GM23338 (cell line): ENCODE measurements at regions not wholly inside any gene's neighbourhood (a gene's known extent, or its start where the extent isn't known, plus 50 kb on each side); places are given as distances from the start of the nearest gene placed in this dataset.

Experiments
- ATAC-seq: fragments of 200-7000 bp; cut with Tn5 transposase; 3 replicates; pipeline ENCODE4 v1.9.1; 2020
- DNase-seq: peaks from one replicate; pipeline ENCODE4 v3.0.0-alpha.2; 2015; ENCODE audit warnings: low spot score
- H2AFZ ChIP-seq: fragments of 200-600 bp; sonication (generic); 2 replicates; pipeline ENCODE4 v1.8.0; 2016; ENCODE audit warnings: antibody characterized with exemption, mild to moderate bottlenecking, moderate library complexity
- H3F3A ChIP-seq: fragments of 200-600 bp; sonication (generic); replicated peaks from 2 replicates; pipeline ENCODE4 v1.8.0; 2017; ENCODE audit warnings: antibody characterized with exemption, mixed run types, low read depth
- H3K27ac ChIP-seq: fragments of 200-600 bp; sonication (generic); 2 replicates; pipeline ENCODE4 v1.6.1; 2016; ENCODE audit warnings: low read depth
- H3K27me3 ChIP-seq: fragments of 200-600 bp; sonication (generic); 2 replicates; pipeline ENCODE4 v1.8.0; 2016; ENCODE audit warnings: mild to moderate bottlenecking, mixed run types, moderate library complexity; ENCODE audit not compliant: insufficient read depth
- H3K36me3 ChIP-seq: fragments of 200-600 bp; sonication (generic); 2 replicates; pipeline ENCODE4 v1.8.0; 2016; ENCODE audit warnings: mild to moderate bottlenecking; ENCODE audit not compliant: insufficient read depth
- H3K4me1 ChIP-seq: fragments of 200-600 bp; sonication (generic); 2 replicates; pipeline ENCODE4 v1.8.0; 2016; ENCODE audit warnings: mild to moderate bottlenecking, moderate library complexity; ENCODE audit not compliant: insufficient read depth
- H3K4me2 ChIP-seq: fragments of 200-600 bp; sonication (generic); 2 replicates; pipeline ENCODE4 v1.7.1; 2017; ENCODE audit warnings: mixed run types
- H3K4me3 ChIP-seq: fragments of 200-600 bp; sonication (generic); 2 replicates; pipeline ENCODE4 v1.6.1; 2016; ENCODE audit warnings: mixed run types
- H3K79me2 ChIP-seq: fragments of 200-600 bp; sonication (generic); replicated peaks from 2 replicates; pipeline ENCODE4 v1.8.0; 2017; ENCODE audit warnings: mild to moderate bottlenecking; ENCODE audit not compliant: insufficient read depth
- H3K9me2 ChIP-seq: fragments of 200-600 bp; sonication (generic); 2 replicates; pipeline ENCODE4 v1.8.0; 2017; ENCODE audit not compliant: insufficient read depth
- H4K20me1 ChIP-seq: fragments of 200-600 bp; sonication (generic); replicated peaks from 2 replicates; pipeline ENCODE4 v1.8.0; 2017; ENCODE audit warnings: mild to moderate bottlenecking; ENCODE audit not compliant: insufficient read depth
- H3K27ac Mint-ChIP-seq: 2 replicates; pipeline ENCODE4 v1.8.0; 2020; ENCODE audit warnings: inconsistent platforms, mild to moderate bottlenecking, moderate library complexity, mixed read lengths
- H3K27me3 Mint-ChIP-seq: 3 replicates; pipeline ENCODE4 v1.8.0; 2022; ENCODE audit warnings: low read depth, mild to moderate bottlenecking, moderate library complexity, mixed read lengths, inconsistent platforms; ENCODE audit not compliant: insufficient read depth, poor library complexity
- H3K36me3 Mint-ChIP-seq: 3 replicates; pipeline ENCODE4 v1.8.0; 2021; ENCODE audit warnings: low read depth, mild to moderate bottlenecking, inconsistent platforms, moderate library complexity, mixed read lengths
- H3K4me1 Mint-ChIP-seq: 3 replicates; pipeline ENCODE4 v1.8.0; 2020; ENCODE audit warnings: mild to moderate bottlenecking, inconsistent platforms, mixed read lengths
- H3K4me3 Mint-ChIP-seq: 3 replicates; pipeline ENCODE4 v1.8.0; 2021; ENCODE audit warnings: moderate library complexity, mild to moderate bottlenecking, inconsistent platforms, mixed read lengths
- H3K9me3 Mint-ChIP-seq: 3 replicates; pipeline ENCODE4 v1.8.0; 2020; ENCODE audit warnings: moderate library complexity, mild to moderate bottlenecking, inconsistent platforms, mixed read lengths
- JUNB ChIP-seq: IDR thresholded peaks from one replicate; pipeline ENCODE4 v1.6.1; 2016; ENCODE audit warnings: antibody characterized with exemption; ENCODE audit not compliant: unreplicated experiment
- NANOG ChIP-seq: IDR thresholded peaks from 2 replicates; pipeline ENCODE4 v1.6.1; 2016; ENCODE audit warnings: antibody characterized with exemption, borderline replicate concordance
- STAT1 ChIP-seq: IDR thresholded peaks from one replicate; pipeline ENCODE4 v1.6.1; 2016; ENCODE audit warnings: antibody characterized with exemption; ENCODE audit not compliant: unreplicated experiment
- ZNF331 ChIP-seq: fragments of 250-450 bp; sonication (Bioruptor Pico); IDR thresholded peaks from 2 replicates; pipeline ENCODE4 v1.5.0; 2020; ENCODE audit warnings: low read depth, mild to moderate bottlenecking, moderate library complexity
- TF ChIP-seq, protein P1 (sequence below): fragments of 250-450 bp; sonication (Bioruptor Pico); IDR thresholded peaks from 2 replicates; pipeline ENCODE4 v1.5.0; 2020; ENCODE audit warnings: mild to moderate bottlenecking, moderate library complexity
- TF ChIP-seq, protein P2 (sequence below): IDR thresholded peaks from one replicate; pipeline ENCODE4 v1.6.1; 2018; ENCODE audit warnings: antibody characterized with exemption; ENCODE audit not compliant: unreplicated experiment

DNA sequence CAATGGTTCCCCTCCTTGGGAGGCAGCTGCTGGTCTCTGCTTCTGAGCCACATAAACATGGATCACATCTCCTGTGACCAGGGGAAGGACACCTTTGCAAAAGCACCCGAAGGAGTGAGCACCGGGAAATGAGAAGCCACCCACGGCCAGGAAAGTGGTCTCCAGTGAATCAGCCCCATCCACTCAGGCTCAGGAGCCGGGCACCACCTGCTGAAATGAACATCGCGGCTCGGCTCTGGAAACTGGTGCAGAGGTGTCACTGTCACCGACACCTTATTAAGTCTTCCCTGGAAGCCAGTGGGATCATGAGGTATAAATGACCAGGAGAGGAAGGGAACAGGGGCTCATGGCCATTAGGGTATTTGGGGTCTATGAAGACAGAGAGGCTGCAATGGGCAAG lies 207.2 kb upstream of the C1orf174 start (continued):
- TF ChIP-seq, protein P1, sequence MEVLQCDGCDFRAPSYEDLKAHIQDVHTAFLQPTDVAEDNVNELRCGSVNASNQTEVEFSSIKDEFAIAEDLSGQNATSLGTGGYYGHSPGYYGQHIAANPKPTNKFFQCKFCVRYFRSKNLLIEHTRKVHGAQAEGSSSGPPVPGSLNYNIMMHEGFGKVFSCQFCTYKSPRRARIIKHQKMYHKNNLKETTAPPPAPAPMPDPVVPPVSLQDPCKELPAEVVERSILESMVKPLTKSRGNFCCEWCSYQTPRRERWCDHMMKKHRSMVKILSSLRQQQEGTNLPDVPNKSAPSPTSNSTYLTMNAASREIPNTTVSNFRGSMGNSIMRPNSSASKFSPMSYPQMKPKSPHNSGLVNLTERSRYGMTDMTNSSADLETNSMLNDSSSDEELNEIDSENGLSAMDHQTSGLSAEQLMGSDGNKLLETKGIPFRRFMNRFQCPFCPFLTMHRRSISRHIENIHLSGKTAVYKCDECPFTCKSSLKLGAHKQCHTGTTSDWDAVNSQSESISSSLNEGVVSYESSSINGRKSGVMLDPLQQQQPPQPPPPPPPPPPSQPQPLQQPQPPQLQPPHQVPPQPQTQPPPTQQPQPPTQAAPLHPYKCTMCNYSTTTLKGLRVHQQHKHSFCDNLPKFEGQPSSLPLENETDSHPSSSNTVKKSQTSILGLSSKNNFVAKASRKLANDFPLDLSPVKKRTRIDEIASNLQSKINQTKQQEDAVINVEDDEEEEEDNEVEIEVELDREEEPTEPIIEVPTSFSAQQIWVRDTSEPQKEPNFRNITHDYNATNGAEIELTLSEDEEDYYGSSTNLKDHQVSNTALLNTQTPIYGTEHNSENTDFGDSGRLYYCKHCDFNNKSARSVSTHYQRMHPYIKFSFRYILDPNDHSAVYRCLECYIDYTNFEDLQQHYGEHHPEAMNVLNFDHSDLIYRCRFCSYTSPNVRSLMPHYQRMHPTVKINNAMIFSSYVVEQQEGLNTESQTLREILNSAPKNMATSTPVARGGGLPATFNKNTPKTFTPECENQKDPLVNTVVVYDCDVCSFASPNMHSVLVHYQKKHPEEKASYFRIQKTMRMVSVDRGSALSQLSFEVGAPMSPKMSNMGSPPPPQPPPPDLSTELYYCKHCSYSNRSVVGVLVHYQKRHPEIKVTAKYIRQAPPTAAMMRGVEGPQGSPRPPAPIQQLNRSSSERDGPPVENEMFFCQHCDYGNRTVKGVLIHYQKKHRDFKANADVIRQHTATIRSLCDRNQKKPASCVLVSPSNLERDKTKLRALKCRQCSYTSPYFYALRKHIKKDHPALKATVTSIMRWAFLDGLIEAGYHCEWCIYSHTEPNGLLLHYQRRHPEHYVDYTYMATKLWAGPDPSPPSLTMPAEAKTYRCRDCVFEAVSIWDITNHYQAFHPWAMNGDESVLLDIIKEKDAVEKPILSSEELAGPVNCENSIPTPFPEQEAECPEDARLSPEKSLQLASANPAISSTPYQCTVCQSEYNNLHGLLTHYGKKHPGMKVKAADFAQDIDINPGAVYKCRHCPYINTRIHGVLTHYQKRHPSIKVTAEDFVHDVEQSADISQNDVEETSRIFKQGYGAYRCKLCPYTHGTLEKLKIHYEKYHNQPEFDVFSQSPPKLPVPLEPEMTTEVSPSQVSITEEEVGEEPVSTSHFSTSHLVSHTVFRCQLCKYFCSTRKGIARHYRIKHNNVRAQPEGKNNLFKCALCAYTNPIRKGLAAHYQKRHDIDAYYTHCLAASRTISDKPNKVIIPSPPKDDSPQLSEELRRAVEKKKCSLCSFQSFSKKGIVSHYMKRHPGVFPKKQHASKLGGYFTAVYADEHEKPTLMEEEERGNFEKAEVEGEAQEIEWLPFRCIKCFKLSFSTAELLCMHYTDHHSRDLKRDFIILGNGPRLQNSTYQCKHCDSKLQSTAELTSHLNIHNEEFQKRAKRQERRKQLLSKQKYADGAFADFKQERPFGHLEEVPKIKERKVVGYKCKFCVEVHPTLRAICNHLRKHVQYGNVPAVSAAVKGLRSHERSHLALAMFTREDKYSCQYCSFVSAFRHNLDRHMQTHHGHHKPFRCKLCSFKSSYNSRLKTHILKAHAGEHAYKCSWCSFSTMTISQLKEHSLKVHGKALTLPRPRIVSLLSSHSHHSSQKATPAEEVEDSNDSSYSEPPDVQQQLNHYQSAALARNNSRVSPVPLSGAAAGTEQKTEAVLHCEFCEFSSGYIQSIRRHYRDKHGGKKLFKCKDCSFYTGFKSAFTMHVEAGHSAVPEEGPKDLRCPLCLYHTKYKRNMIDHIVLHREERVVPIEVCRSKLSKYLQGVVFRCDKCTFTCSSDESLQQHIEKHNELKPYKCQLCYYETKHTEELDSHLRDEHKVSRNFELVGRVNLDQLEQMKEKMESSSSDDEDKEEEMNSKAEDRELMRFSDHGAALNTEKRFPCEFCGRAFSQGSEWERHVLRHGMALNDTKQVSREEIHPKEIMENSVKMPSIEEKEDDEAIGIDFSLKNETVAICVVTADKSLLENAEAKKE (CRISPR knock-in tag) = no peak

DNA sequence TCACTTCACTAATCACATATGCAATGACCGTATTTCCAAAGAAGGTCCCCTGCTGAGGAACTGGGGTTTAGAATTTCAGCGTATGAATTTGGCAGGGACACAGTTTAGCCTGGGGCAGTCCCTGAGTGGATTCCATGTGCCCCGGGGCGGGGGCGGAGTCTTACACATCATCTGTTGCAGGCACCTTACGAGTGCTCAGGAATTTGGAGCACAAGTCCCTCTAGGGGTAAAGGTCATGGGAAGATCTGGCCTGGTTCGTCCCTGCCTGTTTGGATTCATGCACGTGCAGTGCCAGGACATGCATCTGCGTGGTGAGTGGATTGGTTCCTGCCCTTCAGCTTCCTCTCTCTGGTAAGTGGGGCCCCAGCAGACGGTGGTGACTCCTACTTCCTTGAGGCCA lies 208.3 kb upstream of the C1orf174 start:
- no peaks in the 10 kb centered on the region for H4K20me1 ChIP-seq
- no peak overlapping the region for H3K4me3 ChIP-seq
- no peaks in the 10 kb centered on the region for H3K79me2 ChIP-seq
- Mint-ChIP-seq H3K27ac (no peak overlapping the region), H3K4me3 (no peak overlapping the region), H3K4me1 (no peaks in the 10 kb centered on the region), H3K27me3 (peaks cover 7% of the 10 kb centered on the region), H3K36me3 (peaks cover 23% of the 10 kb centered on the region), H3K9me3 (peaks cover 74% of the 10 kb centered on the region)
- ATAC-seq (no peak), DNase-seq (no peak)
- no peaks in the 10 kb centered on the region for H3K27me3 ChIP-seq
- no peak overlapping the region for H3K27ac ChIP-seq
- no peaks in the 10 kb centered on the region for H3K9me2 ChIP-seq
- no peak overlapping the region for H2AFZ ChIP-seq
- H3K4me2 ChIP-seq = no peak overlapping the region
- H3K4me1 ChIP-seq = no peaks in the 10 kb centered on the region
- no peaks in the 10 kb centered on the region for H3F3A ChIP-seq
- no peaks in the 10 kb centered on the region for H3K36me3 ChIP-seq
- TF ChIP-seq NANOG (no peak), JUNB (no peak), STAT1 (no peak), ZNF331 (CRISPR knock-in tag) (no peak)
- TF ChIP-seq, protein P1 (CRISPR knock-in tag) = no peak
- TF ChIP-seq, protein P2, sequence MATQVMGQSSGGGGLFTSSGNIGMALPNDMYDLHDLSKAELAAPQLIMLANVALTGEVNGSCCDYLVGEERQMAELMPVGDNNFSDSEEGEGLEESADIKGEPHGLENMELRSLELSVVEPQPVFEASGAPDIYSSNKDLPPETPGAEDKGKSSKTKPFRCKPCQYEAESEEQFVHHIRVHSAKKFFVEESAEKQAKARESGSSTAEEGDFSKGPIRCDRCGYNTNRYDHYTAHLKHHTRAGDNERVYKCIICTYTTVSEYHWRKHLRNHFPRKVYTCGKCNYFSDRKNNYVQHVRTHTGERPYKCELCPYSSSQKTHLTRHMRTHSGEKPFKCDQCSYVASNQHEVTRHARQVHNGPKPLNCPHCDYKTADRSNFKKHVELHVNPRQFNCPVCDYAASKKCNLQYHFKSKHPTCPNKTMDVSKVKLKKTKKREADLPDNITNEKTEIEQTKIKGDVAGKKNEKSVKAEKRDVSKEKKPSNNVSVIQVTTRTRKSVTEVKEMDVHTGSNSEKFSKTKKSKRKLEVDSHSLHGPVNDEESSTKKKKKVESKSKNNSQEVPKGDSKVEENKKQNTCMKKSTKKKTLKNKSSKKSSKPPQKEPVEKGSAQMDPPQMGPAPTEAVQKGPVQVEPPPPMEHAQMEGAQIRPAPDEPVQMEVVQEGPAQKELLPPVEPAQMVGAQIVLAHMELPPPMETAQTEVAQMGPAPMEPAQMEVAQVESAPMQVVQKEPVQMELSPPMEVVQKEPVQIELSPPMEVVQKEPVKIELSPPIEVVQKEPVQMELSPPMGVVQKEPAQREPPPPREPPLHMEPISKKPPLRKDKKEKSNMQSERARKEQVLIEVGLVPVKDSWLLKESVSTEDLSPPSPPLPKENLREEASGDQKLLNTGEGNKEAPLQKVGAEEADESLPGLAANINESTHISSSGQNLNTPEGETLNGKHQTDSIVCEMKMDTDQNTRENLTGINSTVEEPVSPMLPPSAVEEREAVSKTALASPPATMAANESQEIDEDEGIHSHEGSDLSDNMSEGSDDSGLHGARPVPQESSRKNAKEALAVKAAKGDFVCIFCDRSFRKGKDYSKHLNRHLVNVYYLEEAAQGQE = no peak
